Stimulated activated CD4-positive, alpha-beta T cell treated with anti-CD3 and anti-CD28 coated beads, TNF-alpha, amount 100 ng/mL, for 48 hours (primary cell): ENCODE measurements at regions not wholly inside any gene's neighbourhood (a gene's known extent, or its start where the extent isn't known, plus 50 kb on each side); places are given as distances from the start of the nearest gene placed in this dataset.

Experiments used
- DNase-seq, 3 donors: peaks; one replicate each; pipeline ENCODE4 v3.0.0-alpha.2; 2020; ENCODE audit warnings: low read depth in 3 of 3

GRCh38 chr13:34107806-34108205 is 289.9 kb downstream of the RFC3 start:
- DNase-seq, result no peak

DNA sequence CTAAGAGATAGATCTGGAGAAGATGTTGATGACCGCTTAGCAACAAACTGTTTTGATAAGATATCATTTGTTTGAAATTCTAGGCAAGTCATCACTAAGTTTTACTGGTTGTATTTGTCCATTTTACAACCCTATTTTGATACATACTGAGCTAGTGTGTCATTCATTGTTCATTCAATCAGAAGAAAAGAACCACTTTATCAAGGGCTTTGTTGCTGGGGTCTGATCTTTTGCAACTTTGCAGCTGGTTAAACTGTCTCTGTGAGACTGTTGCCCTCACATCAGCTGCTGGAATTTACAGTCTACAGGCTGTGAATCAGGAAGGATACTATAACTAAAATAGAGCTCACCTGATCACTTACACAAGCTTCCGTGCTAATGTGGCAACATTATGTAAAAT is 290.5 kb downstream of the RFC3 start:
- no peak for DNase-seq

DNA sequence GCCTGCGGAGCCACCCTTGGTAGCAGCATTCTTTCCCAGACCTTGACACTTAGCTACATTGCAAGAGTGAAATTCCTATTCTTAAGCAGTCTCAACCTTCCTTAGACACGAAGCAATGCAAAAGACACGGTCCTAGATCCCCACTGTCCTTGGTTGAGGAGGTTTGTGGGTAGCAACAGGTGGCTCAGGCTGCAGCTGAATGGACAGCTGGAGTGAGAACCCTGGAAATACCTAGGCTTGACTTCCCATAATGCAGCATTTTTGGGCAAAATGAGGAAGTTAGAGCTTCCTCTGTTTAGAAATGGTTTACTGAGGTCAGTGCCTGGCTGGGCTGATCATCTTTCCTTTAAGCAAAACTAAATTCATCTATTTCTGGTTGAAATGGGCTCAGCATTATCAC is 296.6 kb downstream of the RFC3 start:
- DNase-seq, result no peak

DNA sequence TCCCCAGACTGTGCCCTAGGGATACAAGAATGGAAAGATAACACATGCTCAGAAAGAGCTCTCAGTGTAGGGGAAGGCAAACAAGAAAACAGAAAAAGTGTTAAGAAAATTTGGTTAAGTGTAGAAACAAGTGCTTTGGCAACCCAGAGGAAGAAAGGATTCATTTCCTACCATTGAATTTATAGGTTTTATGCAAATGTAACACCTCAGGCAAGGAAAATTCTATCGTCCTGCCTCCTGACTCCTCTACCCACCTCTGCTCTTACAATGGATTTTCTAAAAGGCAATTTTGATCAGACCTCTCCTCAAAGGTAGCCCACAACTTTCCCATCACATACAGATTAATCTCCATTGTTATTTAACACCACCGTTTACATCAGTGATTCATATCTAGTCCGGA is 298.7 kb downstream of the RFC3 start:
- no peak for DNase-seq

DNA sequence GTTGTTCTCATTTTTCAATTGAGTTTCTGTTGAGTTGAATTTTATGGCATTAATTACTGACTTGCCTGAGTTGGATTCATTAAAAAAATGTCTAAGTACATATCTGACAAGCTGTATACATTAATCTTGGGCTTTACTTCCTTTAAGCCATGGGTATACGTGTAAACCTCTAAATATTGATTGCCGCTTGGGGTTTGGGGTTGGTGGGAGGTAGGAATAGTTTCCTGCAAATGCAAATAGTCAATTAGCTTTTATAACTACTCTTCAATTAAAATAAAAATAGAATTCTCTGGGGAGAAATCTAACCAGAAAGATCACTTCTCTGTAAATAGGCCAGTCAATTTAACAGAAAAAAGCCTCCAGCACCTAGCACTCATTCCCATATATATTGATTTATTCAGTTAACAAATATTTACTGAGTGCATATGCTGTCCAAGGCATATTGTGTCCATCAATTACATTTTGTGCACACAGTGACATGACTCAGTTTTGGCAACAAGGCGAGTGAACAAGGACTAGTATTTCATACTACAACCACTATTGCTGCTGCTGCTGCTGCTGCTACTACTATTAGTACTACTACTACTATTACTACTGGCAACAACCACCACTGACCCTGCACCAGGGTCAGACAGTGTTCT is 306.8 kb downstream of the RFC3 start:
- no peak for DNase-seq

GRCh38 chr13:34127523-34127922 is 309.6 kb downstream of the RFC3 start:
- DNase-seq, result no peak

GRCh38 chr13:34128661-34129060 is 310.7 kb downstream of the RFC3 start:
- no peak for DNase-seq

DNA sequence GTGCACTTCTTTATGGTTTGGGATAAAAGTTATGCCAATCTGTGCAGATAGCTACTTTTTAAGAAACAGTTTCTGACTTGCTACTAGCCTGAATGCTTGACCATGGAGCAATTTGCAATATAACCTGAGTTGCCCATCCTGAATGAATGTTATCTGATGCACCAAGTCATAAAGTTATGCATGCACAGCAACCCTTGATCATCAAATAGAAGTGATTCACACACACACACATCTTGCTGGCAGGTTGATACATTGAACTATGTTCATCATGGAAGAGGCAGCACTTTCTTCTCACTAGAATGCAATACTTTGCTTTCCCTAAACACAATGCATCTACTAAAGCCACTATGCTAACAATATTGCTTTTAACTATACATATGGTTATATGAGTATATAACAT is 311.5 kb downstream of the RFC3 start:
- DNase-seq, result no peak

DNA sequence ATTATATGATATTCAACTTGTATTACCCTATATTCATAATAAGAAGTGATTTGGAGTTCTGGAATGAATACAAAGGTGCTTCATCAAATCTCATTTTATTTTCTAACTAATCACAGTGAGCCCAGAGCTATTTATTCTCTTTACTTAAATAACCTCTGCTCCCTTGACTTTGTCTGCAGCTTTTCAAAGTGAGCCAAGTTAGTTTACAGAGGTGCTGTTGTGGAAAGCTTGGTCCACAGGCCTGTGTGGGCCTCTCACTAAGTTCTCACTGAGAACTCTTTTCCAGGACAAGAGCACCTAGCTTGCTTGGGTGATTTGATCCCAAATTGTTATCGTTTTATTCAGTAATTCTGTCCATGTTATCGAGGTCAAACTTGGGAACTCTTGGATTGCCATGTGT is 319.3 kb downstream of the RFC3 start:
- DNase-seq, result no peak

- no peak for DNase-seq
Observed at GRCh38 chr13:34139660-34140227, 321.8 kb downstream of the RFC3 start.

GRCh38 chr13:34143637-34144036 is 325.7 kb downstream of the RFC3 start:
- DNase-seq, result no peak

DNA sequence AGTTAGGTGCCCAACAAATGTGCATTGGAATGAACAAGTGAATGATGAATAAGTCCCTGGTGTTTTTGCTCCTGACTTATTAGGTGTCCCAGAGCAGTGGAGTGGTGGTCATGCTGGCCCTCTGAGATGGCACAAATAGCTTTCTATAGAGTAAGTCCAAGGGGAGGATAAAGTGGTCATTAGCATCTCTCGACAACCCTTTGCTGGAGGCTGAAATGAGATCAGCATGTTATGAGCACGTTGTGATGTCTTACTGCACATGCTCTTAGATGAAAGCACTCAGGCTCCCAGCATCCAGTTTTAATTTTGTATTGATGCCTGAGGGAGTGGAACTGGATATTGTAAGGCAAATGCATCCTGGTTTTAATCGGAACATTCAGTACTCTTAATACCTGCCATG is 326.2 kb downstream of the RFC3 start:
- DNase-seq, result no peak

- no peak for DNase-seq
Observed at GRCh38 chr13:34145061-34145460, 327.1 kb downstream of the RFC3 start.

DNA sequence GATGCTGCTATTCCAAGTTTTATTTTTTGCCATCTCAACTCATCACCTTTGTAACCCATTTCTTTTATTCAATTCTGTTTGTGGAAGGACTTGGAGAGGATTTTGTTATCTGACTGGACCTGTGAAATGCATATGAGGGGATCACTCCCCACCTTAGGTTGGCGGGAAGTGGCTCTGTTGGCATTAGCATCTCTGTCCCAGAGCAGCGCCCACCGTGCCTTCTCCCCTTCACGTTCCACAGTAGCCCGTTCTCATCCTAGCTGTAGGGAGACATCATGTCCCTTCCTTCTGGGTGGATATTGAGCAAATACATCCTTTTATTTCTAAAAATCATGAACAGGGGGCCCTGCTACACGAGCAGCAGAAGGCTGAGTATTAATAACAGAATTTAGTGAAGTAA is 330.4 kb downstream of the RFC3 start:
- DNase-seq, result no peak

- no peak for DNase-seq
Observed at GRCh38 chr13:34151885-34152284, 333.9 kb downstream of the RFC3 start.

DNA sequence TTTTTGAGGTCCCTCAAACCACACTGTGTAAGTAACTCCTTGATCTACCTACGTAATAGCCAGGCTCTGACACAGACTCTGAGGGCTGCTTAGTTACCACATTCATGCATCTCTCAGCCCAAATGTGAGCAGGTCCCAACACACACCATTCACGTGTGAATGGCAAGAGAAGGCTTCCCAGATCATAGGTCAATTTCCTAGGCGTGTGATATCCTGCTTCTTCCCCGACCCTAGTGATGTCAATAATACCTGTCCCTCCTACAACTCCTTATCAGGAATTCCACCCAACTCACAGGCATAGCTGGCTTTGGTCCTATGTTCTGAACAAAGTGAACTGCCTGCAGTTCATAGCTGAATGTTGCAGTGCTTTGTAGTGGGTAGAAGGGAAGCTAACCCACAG is 334.5 kb downstream of the RFC3 start:
- DNase-seq, result no peak

DNA sequence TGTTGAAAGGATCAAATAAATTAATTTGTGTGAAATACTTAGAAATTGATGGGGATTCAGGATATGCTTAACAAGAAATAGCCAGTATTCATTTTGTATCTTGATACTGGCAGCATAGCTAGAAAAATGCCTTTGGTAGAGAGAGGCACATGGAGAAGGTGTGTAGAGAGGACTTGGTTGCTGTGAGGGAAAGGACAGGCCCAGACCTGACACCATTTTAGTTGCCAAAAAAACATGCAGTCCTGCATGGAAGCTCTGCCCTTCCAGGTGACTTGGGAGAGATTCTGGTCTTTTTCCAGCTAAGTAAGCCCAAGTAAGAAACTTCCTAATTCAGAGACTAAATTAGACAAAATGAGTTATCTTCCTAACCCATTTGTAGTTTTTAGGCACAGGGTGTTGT is 335.0 kb downstream of the RFC3 start:
- no peak for DNase-seq

DNA sequence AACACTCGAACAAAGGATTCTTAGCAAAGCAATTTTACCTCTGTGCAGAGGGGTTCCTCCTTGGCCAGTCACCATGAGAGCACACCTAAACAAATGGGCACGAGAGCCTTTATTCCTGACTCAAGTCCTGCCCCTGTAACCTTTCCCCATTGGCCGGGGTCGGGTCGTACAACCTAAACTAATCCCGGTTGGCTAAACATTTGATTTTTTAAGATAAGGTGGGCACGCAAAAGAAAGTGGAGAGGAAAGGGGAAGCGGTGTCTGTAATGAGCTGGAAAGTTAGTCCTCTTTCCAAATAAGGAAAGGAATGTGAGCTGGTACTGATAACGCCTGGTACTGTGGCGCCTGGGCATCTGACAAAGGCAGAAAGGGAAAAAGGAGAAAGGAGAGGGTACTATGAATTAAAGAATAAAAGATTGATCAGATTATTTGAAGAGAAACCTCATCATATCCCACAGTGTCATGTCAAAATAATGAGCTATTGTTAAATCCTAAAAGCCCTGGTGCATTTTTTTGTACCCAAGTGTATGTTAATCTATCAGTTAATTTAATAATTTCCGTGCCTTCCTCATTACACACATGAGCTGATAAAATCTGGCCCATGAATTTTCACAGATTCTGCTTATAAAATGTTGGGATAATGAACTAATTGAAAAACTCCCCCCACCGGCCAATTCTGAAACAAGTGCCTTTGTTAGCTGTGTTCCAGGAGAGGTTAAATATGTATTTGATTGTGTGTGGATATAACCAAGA is 335.7 kb downstream of the RFC3 start:
- no peak for DNase-seq

DNA sequence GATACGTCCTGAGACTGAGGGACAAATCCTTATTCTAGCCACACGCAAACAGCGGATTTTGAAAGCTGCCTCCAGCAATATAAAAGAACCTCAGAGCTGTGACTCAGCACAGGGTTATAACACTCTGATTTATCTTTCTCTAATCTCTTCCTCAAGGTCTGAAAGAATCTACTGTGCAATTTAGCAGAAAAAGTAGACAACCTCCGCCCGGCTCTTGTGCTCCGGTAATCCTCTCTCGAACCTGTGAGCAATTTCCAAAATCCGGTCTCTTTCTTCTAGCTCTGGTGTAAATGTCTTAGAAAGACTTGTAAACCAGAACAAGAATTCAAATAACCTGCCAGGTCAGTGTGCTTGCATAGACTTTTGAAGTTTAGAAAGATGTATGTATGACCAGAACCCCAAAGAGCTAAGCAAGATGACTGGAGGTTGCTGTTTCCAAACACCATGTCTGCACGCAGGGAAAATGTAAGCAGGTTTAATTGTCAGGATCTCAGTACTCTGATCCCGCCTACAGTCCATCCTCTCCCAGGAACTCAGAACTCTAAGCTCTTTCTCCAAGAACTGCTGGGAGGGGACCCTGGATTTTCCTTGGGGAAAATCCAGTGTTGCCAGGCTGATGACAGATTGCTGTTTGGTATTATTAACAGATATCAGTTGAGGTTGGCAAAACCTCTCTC is 338.1 kb downstream of the RFC3 start:
- DNase-seq, result no peak

DNA sequence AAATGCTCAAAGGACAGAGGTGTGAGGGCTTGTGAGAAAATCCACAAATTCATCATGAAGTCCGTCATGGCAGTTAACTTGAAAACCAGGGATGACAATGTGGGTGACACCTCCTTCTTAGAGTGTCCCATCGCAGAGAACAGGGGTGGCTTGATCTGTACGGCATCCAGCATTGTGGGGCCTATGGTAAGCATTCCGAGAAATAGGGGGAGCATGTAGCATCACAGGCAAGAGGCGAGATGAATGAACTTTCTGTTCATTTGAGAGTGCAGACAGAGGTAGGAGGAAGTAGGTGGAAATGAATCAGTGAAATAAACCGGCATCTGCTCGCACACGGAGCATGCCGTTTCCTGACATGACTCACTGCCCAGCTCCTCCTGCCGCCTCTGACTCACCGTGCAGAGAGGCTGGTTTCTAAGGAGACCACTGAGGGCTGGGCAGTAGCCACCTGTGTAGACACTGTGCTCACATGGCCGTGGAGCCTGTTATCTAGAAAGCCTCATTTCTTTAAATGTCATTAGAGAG is 339.0 kb downstream of the RFC3 start:
- DNase-seq, result peak in 2 of 3 donors; percentile 23 to 46

DNA sequence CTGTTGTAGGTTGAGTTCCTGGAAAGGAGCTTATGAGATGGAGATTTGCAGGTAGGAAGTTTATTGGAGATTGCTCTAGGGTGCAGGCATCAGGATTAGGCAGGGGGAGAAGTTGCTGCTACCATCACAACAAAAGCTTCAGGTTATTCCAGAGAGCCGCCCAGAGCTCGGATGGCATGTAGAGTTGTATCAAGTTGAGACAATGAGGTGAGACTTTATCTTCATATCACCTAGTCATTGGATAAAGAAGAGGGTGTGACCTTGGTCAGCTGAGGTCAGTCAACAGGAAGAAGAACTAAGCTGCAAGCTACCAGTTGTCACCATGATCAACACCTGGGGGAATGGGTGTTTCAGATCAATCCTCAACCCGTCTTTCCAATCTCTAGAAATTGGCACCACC is 342.0 kb downstream of the RFC3 start:
- DNase-seq, result no peak

DNA sequence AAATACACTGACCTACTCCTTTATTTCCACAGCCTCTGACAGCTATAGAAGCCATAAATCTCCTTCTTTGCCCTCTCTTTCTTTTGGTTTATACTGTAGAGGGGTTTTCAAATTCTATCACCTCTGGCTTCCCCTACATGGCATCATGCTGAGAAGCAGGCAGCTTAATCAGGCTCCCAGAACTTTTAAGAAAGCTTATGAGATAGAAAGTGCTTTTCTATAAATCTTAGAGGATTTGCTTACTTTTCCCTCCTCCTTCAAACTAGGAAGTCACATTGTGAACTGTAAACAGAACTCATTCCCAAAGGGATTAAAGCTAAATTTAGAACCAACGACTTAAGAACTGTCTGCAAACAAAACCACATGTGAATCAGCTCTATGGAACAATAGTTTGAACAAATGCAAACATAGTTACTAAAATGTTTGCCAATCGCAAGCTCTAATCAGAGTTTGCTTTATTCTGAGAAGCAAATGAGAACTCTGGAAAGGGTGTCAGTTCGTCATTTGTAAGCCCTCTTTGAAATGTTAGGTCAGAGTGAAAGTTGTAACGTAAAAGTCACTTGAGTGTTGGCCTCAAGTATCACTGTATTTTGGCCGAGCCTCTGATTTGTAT is 344.1 kb downstream of the RFC3 start:
- no peak for DNase-seq
